Liver (tissue), 8 donors: ENCODE measurements at regions not wholly inside any gene's neighbourhood (a gene's known extent, or its start where the extent isn't known, plus 50 kb on each side); places are given as distances from the start of the nearest gene placed in this dataset.

ENCODE experiments used
- DNase-seq: peaks from one replicate; pipeline ENCODE4 v3.0.0-alpha.2; 2017; ENCODE audit warnings: low spot score
- H3K27ac ChIP-seq, 2 donors: one replicate each; pipeline ENCODE4 v1.7.0; 2013; ENCODE audit warnings: inconsistent platforms in 2 of 2, low read length in 2 of 2, control low read depth in 1 of 2, low read depth in 1 of 2, mild to moderate bottlenecking in 1 of 2
- H3K27me3 ChIP-seq, 4 donors: one replicate each; pipeline versions ENCODE4 v1.6.1 to v1.7.0; 2013; ENCODE audit warnings: low read length in 3 of 4, inconsistent platforms in 1 of 4, mild to moderate bottlenecking in 1 of 4, moderate library complexity in 1 of 4; ENCODE audit not compliant: control insufficient read depth in 4 of 4, insufficient read depth in 4 of 4
- H3K36me3 ChIP-seq, 4 donors: one replicate each; pipeline versions ENCODE4 v1.6.1 to v1.7.0; 2013; ENCODE audit warnings: low read length in 3 of 4, mild to moderate bottlenecking in 3 of 4, low read depth in 1 of 4, moderate library complexity in 1 of 4; ENCODE audit not compliant: control insufficient read depth in 4 of 4, insufficient read depth in 3 of 4
- H3K4me1 ChIP-seq, 4 donors: one replicate each; pipeline versions ENCODE4 v1.6.1 to v1.7.0; 2013; ENCODE audit warnings: low read length in 3 of 4, mild to moderate bottlenecking in 3 of 4, moderate library complexity in 1 of 4; ENCODE audit not compliant: control insufficient read depth in 4 of 4, insufficient read depth in 4 of 4
- H3K4me3 ChIP-seq, 3 donors: one replicate each; pipeline versions ENCODE4 v1.6.1 to v1.7.0; 2013; ENCODE audit warnings: low read length in 3 of 3, control low read depth in 1 of 3, low read depth in 1 of 3, mild to moderate bottlenecking in 1 of 3
- H3K9ac ChIP-seq, 2 donors: one replicate each; pipeline ENCODE4 v1.7.0; 2013; ENCODE audit warnings: low read length in 2 of 2, mild to moderate bottlenecking in 2 of 2, moderate library complexity in 2 of 2, control low read depth in 1 of 2, low read depth in 1 of 2
- H3K9me3 ChIP-seq, 4 donors: one replicate each; pipeline versions ENCODE4 v1.6.1 to v1.7.0; 2013; ENCODE audit warnings: low read length in 3 of 4; ENCODE audit not compliant: control insufficient read depth in 4 of 4
- EGR1 ChIP-seq, 2 donors: IDR thresholded peaks; 2 replicates each; pipeline ENCODE4 v1.6.1; 2016 to 2018; ENCODE audit warnings: antibody characterized with exemption in 2 of 2, low read depth in 2 of 2
- FOXA1 ChIP-seq: IDR thresholded peaks from 2 replicates; pipeline ENCODE4 v1.6.1; 2016; ENCODE audit warnings: antibody characterized with exemption
- FOXA2 ChIP-seq: IDR thresholded peaks from 2 replicates; pipeline ENCODE4 v1.6.1; 2016; ENCODE audit warnings: antibody characterized with exemption
- GABPA ChIP-seq, 2 donors: IDR thresholded peaks in 1 of 2; conservative IDR thresholded peaks in 1 of 2; 2 replicates each; pipeline ENCODE4 v1.6.1; 2016; ENCODE audit warnings: antibody characterized with exemption in 2 of 2, mild to moderate bottlenecking in 1 of 2, moderate library complexity in 1 of 2
- HNF4A ChIP-seq, 2 donors: conservative IDR thresholded peaks; 2 replicates each; pipeline ENCODE4 v1.6.1; 2016; ENCODE audit warnings: antibody characterized with exemption in 2 of 2, mild to moderate bottlenecking in 2 of 2
- HNF4G ChIP-seq: IDR thresholded peaks from 2 replicates; pipeline ENCODE4 v1.6.1; 2016; ENCODE audit warnings: antibody characterized with exemption
- JUND ChIP-seq, 2 donors: IDR thresholded peaks; 2 replicates each; pipeline ENCODE4 v1.6.1; 2016; ENCODE audit warnings: antibody characterized with exemption in 2 of 2
- MAX ChIP-seq: IDR thresholded peaks from 2 replicates; pipeline ENCODE4 v1.6.1; 2016; ENCODE audit warnings: antibody characterized with exemption
- NR2F2 ChIP-seq: IDR thresholded peaks from 2 replicates; pipeline ENCODE4 v1.6.1; 2016; ENCODE audit warnings: antibody characterized with exemption
- RAD21 ChIP-seq, 2 donors: IDR thresholded peaks; 2 replicates each; pipeline ENCODE4 v1.6.1; 2016; ENCODE audit warnings: antibody characterized with exemption in 2 of 2, mild to moderate bottlenecking in 2 of 2
- REST ChIP-seq: IDR thresholded peaks from 2 replicates; pipeline ENCODE4 v1.6.1; 2016; ENCODE audit warnings: antibody characterized with exemption, mild to moderate bottlenecking
- RXRA ChIP-seq, 2 donors: IDR thresholded peaks; 2 replicates each; pipeline ENCODE4 v1.6.1; 2017 to 2018; ENCODE audit warnings: antibody characterized with exemption in 2 of 2, mild to moderate bottlenecking in 1 of 2
- SP1 ChIP-seq: IDR thresholded peaks from 2 replicates; pipeline ENCODE4 v1.6.1; 2018; ENCODE audit warnings: antibody characterized with exemption, mild to moderate bottlenecking
- TAF1 ChIP-seq: conservative IDR thresholded peaks from 2 replicates; pipeline ENCODE4 v1.6.1; 2016; ENCODE audit warnings: antibody characterized with exemption, mild to moderate bottlenecking
- YY1 ChIP-seq: IDR thresholded peaks from 2 replicates; pipeline ENCODE4 v1.6.1; 2016; ENCODE audit warnings: antibody characterized with exemption, mild to moderate bottlenecking
- WGBS: extraction: QIAGEN DNeasy Blood & Tissue Kit; methylation state at CpG from one replicate; pipeline ENCODE4 v1.1.7; 2013; 5-methylcytosine and 5-hydroxymethylcytosine counted together
- TF ChIP-seq, protein P1 (sequence below): IDR thresholded peaks from 2 replicates; pipeline ENCODE4 v1.6.1; 2016; ENCODE audit warnings: antibody characterized with exemption
- TF ChIP-seq, protein P2 (sequence below): fragments of 150-350 bp; IDR thresholded peaks from 2 replicates; pipeline ENCODE4 v1.5.1; 2017; ENCODE audit warnings: improper control_type of control experiment, low read depth, low read length; ENCODE audit not compliant: missing input control
- TF ChIP-seq, protein P3 (sequence below): IDR thresholded peaks from 2 replicates; pipeline ENCODE4 v1.6.1; 2016; ENCODE audit warnings: antibody characterized with exemption
- donor health status: healthy.
- donor health status: healthy.
- donor health status: healthy.
- donor health status: healthy.
- donor health status: healthy.

DNA sequence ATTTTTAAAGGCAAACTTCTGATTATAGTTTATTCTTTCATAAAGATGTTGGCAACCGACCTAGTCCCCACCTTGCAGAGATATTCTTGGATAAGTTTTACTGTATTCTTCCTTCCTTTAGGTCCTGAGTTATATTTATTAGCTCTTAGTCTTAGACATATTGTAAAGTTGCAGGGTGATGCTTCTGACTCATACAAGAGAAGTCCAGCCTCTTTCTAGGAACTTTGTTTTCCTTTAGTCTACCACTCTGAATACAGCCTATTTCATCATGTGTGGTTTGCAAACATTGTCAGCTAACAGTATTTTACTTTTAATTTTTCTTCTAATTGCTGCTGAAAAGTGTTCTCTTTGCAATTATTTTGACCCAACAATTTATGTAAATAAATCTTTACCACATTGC is 686.7 kb downstream of the COL12A1 start:
- Histone ChIP-seq H3K9ac (no peak overlapping the region), H3K4me1 (no peaks in the 10 kb centered on the region), H3K9me3 (peaks cover 0 to 3% (median 0%) of the 10 kb centered on the region in 4 donors), H3K27ac (no peak overlapping the region), H3K4me3 (no peak overlapping the region), H3K36me3 (no peaks in the 10 kb centered on the region), H3K27me3 (no peaks in the 10 kb centered on the region)
- DNase-seq = no peak
- TF ChIP-seq, protein P1, sequence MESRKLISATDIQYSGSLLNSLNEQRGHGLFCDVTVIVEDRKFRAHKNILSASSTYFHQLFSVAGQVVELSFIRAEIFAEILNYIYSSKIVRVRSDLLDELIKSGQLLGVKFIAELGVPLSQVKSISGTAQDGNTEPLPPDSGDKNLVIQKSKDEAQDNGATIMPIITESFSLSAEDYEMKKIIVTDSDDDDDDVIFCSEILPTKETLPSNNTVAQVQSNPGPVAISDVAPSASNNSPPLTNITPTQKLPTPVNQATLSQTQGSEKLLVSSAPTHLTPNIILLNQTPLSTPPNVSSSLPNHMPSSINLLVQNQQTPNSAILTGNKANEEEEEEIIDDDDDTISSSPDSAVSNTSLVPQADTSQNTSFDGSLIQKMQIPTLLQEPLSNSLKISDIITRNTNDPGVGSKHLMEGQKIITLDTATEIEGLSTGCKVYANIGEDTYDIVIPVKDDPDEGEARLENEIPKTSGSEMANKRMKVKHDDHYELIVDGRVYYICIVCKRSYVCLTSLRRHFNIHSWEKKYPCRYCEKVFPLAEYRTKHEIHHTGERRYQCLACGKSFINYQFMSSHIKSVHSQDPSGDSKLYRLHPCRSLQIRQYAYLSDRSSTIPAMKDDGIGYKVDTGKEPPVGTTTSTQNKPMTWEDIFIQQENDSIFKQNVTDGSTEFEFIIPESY = no peak
- TF ChIP-seq SP1 (no peak), MAX (no peak), RAD21 (IDR thresholded peaks at IDR 0.05) (no peak), HNF4G (no peak)
- WGBS = 46% methylated on average over 1 of the region's 1 CpG

- Histone ChIP-seq H3K9me3 (peaks cover 0 to 3% (median 0%) of the 10 kb centered on the region in 4 donors), H3K4me1 (no peaks in the 10 kb centered on the region), H3K36me3 (no peaks in the 10 kb centered on the region), H3K9ac (no peak overlapping the region), H3K27ac (no peak overlapping the region), H3K27me3 (no peaks in the 10 kb centered on the region), H3K4me3 (no peak overlapping the region)
- no peak for DNase-seq
- TF ChIP-seq TAF1 = no peak
- TF ChIP-seq REST = no peak
- TF ChIP-seq FOXA2 = no peak
- no peak for TF ChIP-seq SP1
- no peak for TF ChIP-seq JUND (IDR thresholded peaks at IDR 0.05)
- no peak for TF ChIP-seq HNF4G
- TF ChIP-seq RAD21 (IDR thresholded peaks at IDR 0.05) = no peak
- no peak for TF ChIP-seq RXRA (IDR thresholded peaks at IDR 0.05)
- TF ChIP-seq EGR1 (IDR thresholded peaks at IDR 0.05; ENCODE audit: low read depth in 2 of 2) = no peak
- no peak for TF ChIP-seq MAX
- no peak for TF ChIP-seq YY1
- no peak for TF ChIP-seq NR2F2
- TF ChIP-seq HNF4A (conservative IDR thresholded peaks at IDR 0.05) = no peak
- TF ChIP-seq, protein P2, sequence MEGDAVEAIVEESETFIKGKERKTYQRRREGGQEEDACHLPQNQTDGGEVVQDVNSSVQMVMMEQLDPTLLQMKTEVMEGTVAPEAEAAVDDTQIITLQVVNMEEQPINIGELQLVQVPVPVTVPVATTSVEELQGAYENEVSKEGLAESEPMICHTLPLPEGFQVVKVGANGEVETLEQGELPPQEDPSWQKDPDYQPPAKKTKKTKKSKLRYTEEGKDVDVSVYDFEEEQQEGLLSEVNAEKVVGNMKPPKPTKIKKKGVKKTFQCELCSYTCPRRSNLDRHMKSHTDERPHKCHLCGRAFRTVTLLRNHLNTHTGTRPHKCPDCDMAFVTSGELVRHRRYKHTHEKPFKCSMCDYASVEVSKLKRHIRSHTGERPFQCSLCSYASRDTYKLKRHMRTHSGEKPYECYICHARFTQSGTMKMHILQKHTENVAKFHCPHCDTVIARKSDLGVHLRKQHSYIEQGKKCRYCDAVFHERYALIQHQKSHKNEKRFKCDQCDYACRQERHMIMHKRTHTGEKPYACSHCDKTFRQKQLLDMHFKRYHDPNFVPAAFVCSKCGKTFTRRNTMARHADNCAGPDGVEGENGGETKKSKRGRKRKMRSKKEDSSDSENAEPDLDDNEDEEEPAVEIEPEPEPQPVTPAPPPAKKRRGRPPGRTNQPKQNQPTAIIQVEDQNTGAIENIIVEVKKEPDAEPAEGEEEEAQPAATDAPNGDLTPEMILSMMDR = no peak
- TF ChIP-seq GABPA (IDR thresholded peaks at IDR 0.05 in 1 of 2, conservative IDR thresholded peaks at IDR 0.05 in 1 of 2) = no peak
- TF ChIP-seq, protein P1 = no peak
- TF ChIP-seq, protein P3, sequence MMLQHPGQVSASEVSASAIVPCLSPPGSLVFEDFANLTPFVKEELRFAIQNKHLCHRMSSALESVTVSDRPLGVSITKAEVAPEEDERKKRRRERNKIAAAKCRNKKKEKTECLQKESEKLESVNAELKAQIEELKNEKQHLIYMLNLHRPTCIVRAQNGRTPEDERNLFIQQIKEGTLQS = no peak
- no peak for TF ChIP-seq FOXA1
- WGBS = 89% methylated on average over 1 of the region's 1 CpG
These were observed 687.8 kb downstream of the COL12A1 start for GRCh38 chr6:74518035-74518434.
